GM23338 (cell line): ENCODE measurements at regions not wholly inside any gene's neighbourhood (a gene's known extent, or its start where the extent isn't known, plus 50 kb on each side); places are given as distances from the start of the nearest gene placed in this dataset.

Experiments used
- ATAC-seq: fragments of 200-7000 bp; cut with Tn5 transposase; 3 replicates; pipeline ENCODE4 v1.9.1; 2020
- DNase-seq: peaks from one replicate; pipeline ENCODE4 v3.0.0-alpha.2; 2015; ENCODE audit warnings: low spot score
- H2AFZ ChIP-seq: fragments of 200-600 bp; sonication (generic); 2 replicates; pipeline ENCODE4 v1.8.0; 2016; ENCODE audit warnings: antibody characterized with exemption, mild to moderate bottlenecking, moderate library complexity
- H3F3A ChIP-seq: fragments of 200-600 bp; sonication (generic); replicated peaks from 2 replicates; pipeline ENCODE4 v1.8.0; 2017; ENCODE audit warnings: antibody characterized with exemption, mixed run types, low read depth
- H3K27ac ChIP-seq: fragments of 200-600 bp; sonication (generic); 2 replicates; pipeline ENCODE4 v1.6.1; 2016; ENCODE audit warnings: low read depth
- H3K27me3 ChIP-seq: fragments of 200-600 bp; sonication (generic); 2 replicates; pipeline ENCODE4 v1.8.0; 2016; ENCODE audit warnings: mild to moderate bottlenecking, mixed run types, moderate library complexity; ENCODE audit not compliant: insufficient read depth
- H3K36me3 ChIP-seq: fragments of 200-600 bp; sonication (generic); 2 replicates; pipeline ENCODE4 v1.8.0; 2016; ENCODE audit warnings: mild to moderate bottlenecking; ENCODE audit not compliant: insufficient read depth
- H3K4me1 ChIP-seq: fragments of 200-600 bp; sonication (generic); 2 replicates; pipeline ENCODE4 v1.8.0; 2016; ENCODE audit warnings: mild to moderate bottlenecking, moderate library complexity; ENCODE audit not compliant: insufficient read depth
- H3K4me2 ChIP-seq: fragments of 200-600 bp; sonication (generic); 2 replicates; pipeline ENCODE4 v1.7.1; 2017; ENCODE audit warnings: mixed run types
- H3K4me3 ChIP-seq: fragments of 200-600 bp; sonication (generic); 2 replicates; pipeline ENCODE4 v1.6.1; 2016; ENCODE audit warnings: mixed run types
- H3K79me2 ChIP-seq: fragments of 200-600 bp; sonication (generic); replicated peaks from 2 replicates; pipeline ENCODE4 v1.8.0; 2017; ENCODE audit warnings: mild to moderate bottlenecking; ENCODE audit not compliant: insufficient read depth
- H3K9me2 ChIP-seq: fragments of 200-600 bp; sonication (generic); 2 replicates; pipeline ENCODE4 v1.8.0; 2017; ENCODE audit not compliant: insufficient read depth
- H4K20me1 ChIP-seq: fragments of 200-600 bp; sonication (generic); replicated peaks from 2 replicates; pipeline ENCODE4 v1.8.0; 2017; ENCODE audit warnings: mild to moderate bottlenecking; ENCODE audit not compliant: insufficient read depth
- H3K27ac Mint-ChIP-seq: 2 replicates; pipeline ENCODE4 v1.8.0; 2020; ENCODE audit warnings: inconsistent platforms, mild to moderate bottlenecking, moderate library complexity, mixed read lengths
- H3K27me3 Mint-ChIP-seq: 3 replicates; pipeline ENCODE4 v1.8.0; 2022; ENCODE audit warnings: low read depth, mild to moderate bottlenecking, moderate library complexity, mixed read lengths, inconsistent platforms; ENCODE audit not compliant: insufficient read depth, poor library complexity
- H3K36me3 Mint-ChIP-seq: 3 replicates; pipeline ENCODE4 v1.8.0; 2021; ENCODE audit warnings: low read depth, mild to moderate bottlenecking, inconsistent platforms, moderate library complexity, mixed read lengths
- H3K4me1 Mint-ChIP-seq: 3 replicates; pipeline ENCODE4 v1.8.0; 2020; ENCODE audit warnings: mild to moderate bottlenecking, inconsistent platforms, mixed read lengths
- H3K4me3 Mint-ChIP-seq: 3 replicates; pipeline ENCODE4 v1.8.0; 2021; ENCODE audit warnings: moderate library complexity, mild to moderate bottlenecking, inconsistent platforms, mixed read lengths
- H3K9me3 Mint-ChIP-seq: 3 replicates; pipeline ENCODE4 v1.8.0; 2020; ENCODE audit warnings: moderate library complexity, mild to moderate bottlenecking, inconsistent platforms, mixed read lengths
- CREB1 ChIP-seq: fragments of 250-450 bp; sonication (Bioruptor Pico); IDR thresholded peaks from 2 replicates; pipeline ENCODE4 v1.5.0; 2020; ENCODE audit warnings: low read depth, mild to moderate bottlenecking, moderate library complexity
- EZH2 ChIP-seq: fragments of 200-600 bp; sonication (generic); IDR thresholded peaks from one replicate; pipeline ENCODE4 v1.8.0; 2017; ENCODE audit warnings: antibody characterized with exemption, mild to moderate bottlenecking, low read depth; ENCODE audit not compliant: unreplicated experiment
- EZH2phosphoT487 ChIP-seq: fragments of 200-600 bp; sonication (generic); IDR thresholded peaks from one replicate; pipeline ENCODE4 v1.8.1; 2018; ENCODE audit warnings: antibody characterized with exemption; ENCODE audit not compliant: unreplicated experiment
- JUNB ChIP-seq: IDR thresholded peaks from one replicate; pipeline ENCODE4 v1.6.1; 2016; ENCODE audit warnings: antibody characterized with exemption; ENCODE audit not compliant: unreplicated experiment
- NANOG ChIP-seq: IDR thresholded peaks from 2 replicates; pipeline ENCODE4 v1.6.1; 2016; ENCODE audit warnings: antibody characterized with exemption, borderline replicate concordance
- POLR2AphosphoS5 ChIP-seq: IDR thresholded peaks from 2 replicates; pipeline ENCODE4 v1.6.1; 2016; ENCODE audit warnings: antibody characterized with exemption, low read depth
- STAT1 ChIP-seq: IDR thresholded peaks from one replicate; pipeline ENCODE4 v1.6.1; 2016; ENCODE audit warnings: antibody characterized with exemption; ENCODE audit not compliant: unreplicated experiment
- ZNF114 ChIP-seq: fragments of 250-450 bp; sonication (Bioruptor Pico); IDR thresholded peaks from 2 replicates; pipeline ENCODE4 v1.5.0; 2020; ENCODE audit warnings: mild to moderate bottlenecking, moderate library complexity
- ZNF331 ChIP-seq: fragments of 250-450 bp; sonication (Bioruptor Pico); IDR thresholded peaks from 2 replicates; pipeline ENCODE4 v1.5.0; 2020; ENCODE audit warnings: low read depth, mild to moderate bottlenecking, moderate library complexity
- TF ChIP-seq, protein P1 (sequence below): IDR thresholded peaks from one replicate; pipeline ENCODE4 v1.6.1; 2018; ENCODE audit warnings: antibody characterized with exemption; ENCODE audit not compliant: unreplicated experiment
- TF ChIP-seq, protein P2 (sequence below), 2 experiments: fragments of 200-600 bp in 1 of 2; sonication (generic) in 1 of 2; conservative IDR thresholded peaks; 2 replicates each; pipeline versions ENCODE4 v1.5.1 to v1.6.1; 2016 to 2017; ENCODE audit warnings: antibody characterized with exemption in 2 of 2, low read depth in 2 of 2, mild to moderate bottlenecking in 2 of 2, moderate library complexity in 1 of 2
- TF ChIP-seq, protein P3 (sequence below): IDR thresholded peaks from 2 replicates; pipeline ENCODE4 v1.6.1; 2016; ENCODE audit warnings: antibody characterized with exemption
- TF ChIP-seq, protein P4 (sequence below): fragments of 250-450 bp; sonication (Bioruptor Pico); IDR thresholded peaks from 2 replicates; pipeline ENCODE4 v1.5.0; 2020; ENCODE audit warnings: mild to moderate bottlenecking, moderate library complexity

DNA sequence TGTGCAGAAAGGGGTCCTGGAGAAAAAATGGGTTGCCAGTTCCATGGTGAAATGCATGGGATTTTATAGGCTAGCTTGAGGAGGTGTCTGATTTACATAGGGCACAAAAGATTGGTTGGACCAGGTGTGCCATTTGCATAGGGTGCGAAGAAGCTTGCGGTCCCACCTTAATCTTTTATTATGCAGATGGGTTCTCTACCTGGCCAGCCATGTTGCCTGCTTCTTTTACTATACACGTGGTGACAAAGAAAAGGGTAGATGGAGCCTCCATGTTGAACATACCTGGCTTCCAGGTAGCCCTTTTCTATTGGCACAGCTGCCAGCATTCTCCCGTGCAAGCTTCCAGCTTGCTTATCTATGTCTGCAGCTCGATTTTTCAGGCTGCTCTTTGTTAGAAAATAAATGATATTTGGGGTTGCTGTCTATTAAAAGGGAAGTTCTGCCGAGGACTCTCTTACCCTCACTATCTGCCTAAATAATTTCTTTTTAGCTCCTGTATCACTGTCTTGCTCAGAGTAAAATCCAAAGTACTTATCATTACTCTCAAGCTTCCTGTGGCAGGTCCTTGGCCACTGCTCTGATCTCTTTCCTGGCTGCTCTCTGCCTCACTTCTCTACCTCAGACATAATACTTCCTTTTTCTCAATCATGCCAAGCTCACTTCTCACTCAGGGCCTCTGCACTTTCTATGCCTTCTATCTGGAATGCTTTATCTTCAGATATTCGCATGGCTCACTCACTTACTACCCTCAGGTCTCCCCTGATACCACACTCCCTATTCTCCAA lies 216.0 kb upstream of the DAAM1 start:
- H3K4me3 Mint-ChIP-seq, result no peak overlapping the region
- H3K27ac Mint-ChIP-seq, result no peak overlapping the region
- ATAC-seq (no peak; the same call in 2 of the 3 replicates), DNase-seq (peak; percentile 50)
- H3K9me2 ChIP-seq, result peaks cover 14% of the 10 kb centered on the region; the same call in 1 of the 2 replicates
- H4K20me1 ChIP-seq, result no peaks in the 10 kb centered on the region
- peak overlapping the region; percentile 40; the same call in 1 of the 2 replicates for H2AFZ ChIP-seq
- H3K79me2 ChIP-seq, result no peaks in the 10 kb centered on the region
- H3K27ac ChIP-seq, result no peak overlapping the region
- TF ChIP-seq, protein P1, sequence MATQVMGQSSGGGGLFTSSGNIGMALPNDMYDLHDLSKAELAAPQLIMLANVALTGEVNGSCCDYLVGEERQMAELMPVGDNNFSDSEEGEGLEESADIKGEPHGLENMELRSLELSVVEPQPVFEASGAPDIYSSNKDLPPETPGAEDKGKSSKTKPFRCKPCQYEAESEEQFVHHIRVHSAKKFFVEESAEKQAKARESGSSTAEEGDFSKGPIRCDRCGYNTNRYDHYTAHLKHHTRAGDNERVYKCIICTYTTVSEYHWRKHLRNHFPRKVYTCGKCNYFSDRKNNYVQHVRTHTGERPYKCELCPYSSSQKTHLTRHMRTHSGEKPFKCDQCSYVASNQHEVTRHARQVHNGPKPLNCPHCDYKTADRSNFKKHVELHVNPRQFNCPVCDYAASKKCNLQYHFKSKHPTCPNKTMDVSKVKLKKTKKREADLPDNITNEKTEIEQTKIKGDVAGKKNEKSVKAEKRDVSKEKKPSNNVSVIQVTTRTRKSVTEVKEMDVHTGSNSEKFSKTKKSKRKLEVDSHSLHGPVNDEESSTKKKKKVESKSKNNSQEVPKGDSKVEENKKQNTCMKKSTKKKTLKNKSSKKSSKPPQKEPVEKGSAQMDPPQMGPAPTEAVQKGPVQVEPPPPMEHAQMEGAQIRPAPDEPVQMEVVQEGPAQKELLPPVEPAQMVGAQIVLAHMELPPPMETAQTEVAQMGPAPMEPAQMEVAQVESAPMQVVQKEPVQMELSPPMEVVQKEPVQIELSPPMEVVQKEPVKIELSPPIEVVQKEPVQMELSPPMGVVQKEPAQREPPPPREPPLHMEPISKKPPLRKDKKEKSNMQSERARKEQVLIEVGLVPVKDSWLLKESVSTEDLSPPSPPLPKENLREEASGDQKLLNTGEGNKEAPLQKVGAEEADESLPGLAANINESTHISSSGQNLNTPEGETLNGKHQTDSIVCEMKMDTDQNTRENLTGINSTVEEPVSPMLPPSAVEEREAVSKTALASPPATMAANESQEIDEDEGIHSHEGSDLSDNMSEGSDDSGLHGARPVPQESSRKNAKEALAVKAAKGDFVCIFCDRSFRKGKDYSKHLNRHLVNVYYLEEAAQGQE, result no peak
- TF ChIP-seq ZNF331 (CRISPR knock-in tag), result no peak
- no peak for TF ChIP-seq CREB1
- no peak for TF ChIP-seq POLR2AphosphoS5
- TF ChIP-seq, protein P2, sequence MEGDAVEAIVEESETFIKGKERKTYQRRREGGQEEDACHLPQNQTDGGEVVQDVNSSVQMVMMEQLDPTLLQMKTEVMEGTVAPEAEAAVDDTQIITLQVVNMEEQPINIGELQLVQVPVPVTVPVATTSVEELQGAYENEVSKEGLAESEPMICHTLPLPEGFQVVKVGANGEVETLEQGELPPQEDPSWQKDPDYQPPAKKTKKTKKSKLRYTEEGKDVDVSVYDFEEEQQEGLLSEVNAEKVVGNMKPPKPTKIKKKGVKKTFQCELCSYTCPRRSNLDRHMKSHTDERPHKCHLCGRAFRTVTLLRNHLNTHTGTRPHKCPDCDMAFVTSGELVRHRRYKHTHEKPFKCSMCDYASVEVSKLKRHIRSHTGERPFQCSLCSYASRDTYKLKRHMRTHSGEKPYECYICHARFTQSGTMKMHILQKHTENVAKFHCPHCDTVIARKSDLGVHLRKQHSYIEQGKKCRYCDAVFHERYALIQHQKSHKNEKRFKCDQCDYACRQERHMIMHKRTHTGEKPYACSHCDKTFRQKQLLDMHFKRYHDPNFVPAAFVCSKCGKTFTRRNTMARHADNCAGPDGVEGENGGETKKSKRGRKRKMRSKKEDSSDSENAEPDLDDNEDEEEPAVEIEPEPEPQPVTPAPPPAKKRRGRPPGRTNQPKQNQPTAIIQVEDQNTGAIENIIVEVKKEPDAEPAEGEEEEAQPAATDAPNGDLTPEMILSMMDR (conservative IDR thresholded peaks at IDR 0.05; ENCODE audit: low read depth in 2 of 2), result no peak
- TF ChIP-seq ZNF114 (CRISPR knock-in tag), result no peak
- TF ChIP-seq, protein P3, sequence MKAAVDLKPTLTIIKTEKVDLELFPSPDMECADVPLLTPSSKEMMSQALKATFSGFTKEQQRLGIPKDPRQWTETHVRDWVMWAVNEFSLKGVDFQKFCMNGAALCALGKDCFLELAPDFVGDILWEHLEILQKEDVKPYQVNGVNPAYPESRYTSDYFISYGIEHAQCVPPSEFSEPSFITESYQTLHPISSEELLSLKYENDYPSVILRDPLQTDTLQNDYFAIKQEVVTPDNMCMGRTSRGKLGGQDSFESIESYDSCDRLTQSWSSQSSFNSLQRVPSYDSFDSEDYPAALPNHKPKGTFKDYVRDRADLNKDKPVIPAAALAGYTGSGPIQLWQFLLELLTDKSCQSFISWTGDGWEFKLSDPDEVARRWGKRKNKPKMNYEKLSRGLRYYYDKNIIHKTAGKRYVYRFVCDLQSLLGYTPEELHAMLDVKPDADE, result no peak
- no peak for TF ChIP-seq EZH2
- no peak for TF ChIP-seq JUNB
- no peak for TF ChIP-seq NANOG
- TF ChIP-seq, protein P4, sequence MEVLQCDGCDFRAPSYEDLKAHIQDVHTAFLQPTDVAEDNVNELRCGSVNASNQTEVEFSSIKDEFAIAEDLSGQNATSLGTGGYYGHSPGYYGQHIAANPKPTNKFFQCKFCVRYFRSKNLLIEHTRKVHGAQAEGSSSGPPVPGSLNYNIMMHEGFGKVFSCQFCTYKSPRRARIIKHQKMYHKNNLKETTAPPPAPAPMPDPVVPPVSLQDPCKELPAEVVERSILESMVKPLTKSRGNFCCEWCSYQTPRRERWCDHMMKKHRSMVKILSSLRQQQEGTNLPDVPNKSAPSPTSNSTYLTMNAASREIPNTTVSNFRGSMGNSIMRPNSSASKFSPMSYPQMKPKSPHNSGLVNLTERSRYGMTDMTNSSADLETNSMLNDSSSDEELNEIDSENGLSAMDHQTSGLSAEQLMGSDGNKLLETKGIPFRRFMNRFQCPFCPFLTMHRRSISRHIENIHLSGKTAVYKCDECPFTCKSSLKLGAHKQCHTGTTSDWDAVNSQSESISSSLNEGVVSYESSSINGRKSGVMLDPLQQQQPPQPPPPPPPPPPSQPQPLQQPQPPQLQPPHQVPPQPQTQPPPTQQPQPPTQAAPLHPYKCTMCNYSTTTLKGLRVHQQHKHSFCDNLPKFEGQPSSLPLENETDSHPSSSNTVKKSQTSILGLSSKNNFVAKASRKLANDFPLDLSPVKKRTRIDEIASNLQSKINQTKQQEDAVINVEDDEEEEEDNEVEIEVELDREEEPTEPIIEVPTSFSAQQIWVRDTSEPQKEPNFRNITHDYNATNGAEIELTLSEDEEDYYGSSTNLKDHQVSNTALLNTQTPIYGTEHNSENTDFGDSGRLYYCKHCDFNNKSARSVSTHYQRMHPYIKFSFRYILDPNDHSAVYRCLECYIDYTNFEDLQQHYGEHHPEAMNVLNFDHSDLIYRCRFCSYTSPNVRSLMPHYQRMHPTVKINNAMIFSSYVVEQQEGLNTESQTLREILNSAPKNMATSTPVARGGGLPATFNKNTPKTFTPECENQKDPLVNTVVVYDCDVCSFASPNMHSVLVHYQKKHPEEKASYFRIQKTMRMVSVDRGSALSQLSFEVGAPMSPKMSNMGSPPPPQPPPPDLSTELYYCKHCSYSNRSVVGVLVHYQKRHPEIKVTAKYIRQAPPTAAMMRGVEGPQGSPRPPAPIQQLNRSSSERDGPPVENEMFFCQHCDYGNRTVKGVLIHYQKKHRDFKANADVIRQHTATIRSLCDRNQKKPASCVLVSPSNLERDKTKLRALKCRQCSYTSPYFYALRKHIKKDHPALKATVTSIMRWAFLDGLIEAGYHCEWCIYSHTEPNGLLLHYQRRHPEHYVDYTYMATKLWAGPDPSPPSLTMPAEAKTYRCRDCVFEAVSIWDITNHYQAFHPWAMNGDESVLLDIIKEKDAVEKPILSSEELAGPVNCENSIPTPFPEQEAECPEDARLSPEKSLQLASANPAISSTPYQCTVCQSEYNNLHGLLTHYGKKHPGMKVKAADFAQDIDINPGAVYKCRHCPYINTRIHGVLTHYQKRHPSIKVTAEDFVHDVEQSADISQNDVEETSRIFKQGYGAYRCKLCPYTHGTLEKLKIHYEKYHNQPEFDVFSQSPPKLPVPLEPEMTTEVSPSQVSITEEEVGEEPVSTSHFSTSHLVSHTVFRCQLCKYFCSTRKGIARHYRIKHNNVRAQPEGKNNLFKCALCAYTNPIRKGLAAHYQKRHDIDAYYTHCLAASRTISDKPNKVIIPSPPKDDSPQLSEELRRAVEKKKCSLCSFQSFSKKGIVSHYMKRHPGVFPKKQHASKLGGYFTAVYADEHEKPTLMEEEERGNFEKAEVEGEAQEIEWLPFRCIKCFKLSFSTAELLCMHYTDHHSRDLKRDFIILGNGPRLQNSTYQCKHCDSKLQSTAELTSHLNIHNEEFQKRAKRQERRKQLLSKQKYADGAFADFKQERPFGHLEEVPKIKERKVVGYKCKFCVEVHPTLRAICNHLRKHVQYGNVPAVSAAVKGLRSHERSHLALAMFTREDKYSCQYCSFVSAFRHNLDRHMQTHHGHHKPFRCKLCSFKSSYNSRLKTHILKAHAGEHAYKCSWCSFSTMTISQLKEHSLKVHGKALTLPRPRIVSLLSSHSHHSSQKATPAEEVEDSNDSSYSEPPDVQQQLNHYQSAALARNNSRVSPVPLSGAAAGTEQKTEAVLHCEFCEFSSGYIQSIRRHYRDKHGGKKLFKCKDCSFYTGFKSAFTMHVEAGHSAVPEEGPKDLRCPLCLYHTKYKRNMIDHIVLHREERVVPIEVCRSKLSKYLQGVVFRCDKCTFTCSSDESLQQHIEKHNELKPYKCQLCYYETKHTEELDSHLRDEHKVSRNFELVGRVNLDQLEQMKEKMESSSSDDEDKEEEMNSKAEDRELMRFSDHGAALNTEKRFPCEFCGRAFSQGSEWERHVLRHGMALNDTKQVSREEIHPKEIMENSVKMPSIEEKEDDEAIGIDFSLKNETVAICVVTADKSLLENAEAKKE (CRISPR knock-in tag), result no peak
- no peak for TF ChIP-seq STAT1
- TF ChIP-seq EZH2phosphoT487, result no peak
- no peaks in the 10 kb centered on the region for H3K27me3 Mint-ChIP-seq
- no peaks in the 10 kb centered on the region for H3K27me3 ChIP-seq
- no peaks in the 10 kb centered on the region; the same call in 1 of the 3 replicates for H3K4me1 Mint-ChIP-seq
- H3K4me3 ChIP-seq, result no peak overlapping the region
- no peaks in the 10 kb centered on the region for H3K9me3 Mint-ChIP-seq
- no peaks in the 10 kb centered on the region for H3K36me3 Mint-ChIP-seq
- no peaks in the 10 kb centered on the region for H3F3A ChIP-seq
- H3K36me3 ChIP-seq, result no peaks in the 10 kb centered on the region
- H3K4me2 ChIP-seq, result no peak overlapping the region
- H3K4me1 ChIP-seq, result peaks cover 23% of the 10 kb centered on the region; the same call in 1 of the 2 replicates
